H9 (cell line): ENCODE measurements at regions not wholly inside any gene's neighbourhood (a gene's known extent, or its start where the extent isn't known, plus 50 kb on each side); places are given as distances from the start of the nearest gene placed in this dataset.

Source experiments
- DNase-seq: peaks from one replicate; pipeline ENCODE4 v3.0.0-alpha.2; 2017
- H2AFZ ChIP-seq: one replicate; pipeline ENCODE4 v1.6.1; 2013; ENCODE audit warnings: mild to moderate bottlenecking, low read length, control low read depth, moderate library complexity
- H2AK5ac ChIP-seq: 2 replicates; pipeline ENCODE4 v1.6.1; 2013; ENCODE audit warnings: low read length, control low read depth, mixed read lengths; ENCODE audit not compliant: insufficient read length
- H2BK120ac ChIP-seq: one replicate; pipeline ENCODE4 v1.6.1; 2013; ENCODE audit warnings: low read depth, mild to moderate bottlenecking, low read length, control low read depth, inconsistent platforms; ENCODE audit not compliant: poor library complexity, severe bottlenecking
- H2BK12ac ChIP-seq: 2 replicates; pipeline ENCODE4 v1.6.1; 2013; ENCODE audit warnings: low read length, control low read depth, mixed read lengths, low read depth; ENCODE audit not compliant: insufficient read length
- H2BK15ac ChIP-seq: 2 replicates; pipeline ENCODE4 v1.6.1; 2013; ENCODE audit warnings: low read depth, low read length, control low read depth
- H2BK20ac ChIP-seq: one replicate; pipeline ENCODE4 v1.6.1; 2013; ENCODE audit warnings: low read depth, mild to moderate bottlenecking, low read length, control low read depth, inconsistent platforms; ENCODE audit not compliant: poor library complexity, severe bottlenecking
- H2BK5ac ChIP-seq: 2 replicates; pipeline ENCODE4 v1.6.1; 2013; ENCODE audit warnings: low read length, control low read depth, mixed read lengths; ENCODE audit not compliant: insufficient read length
- H3K14ac ChIP-seq: 2 replicates; pipeline ENCODE4 v1.6.1; 2013; ENCODE audit warnings: low read length, control low read depth; ENCODE audit not compliant: insufficient read depth
- H3K18ac ChIP-seq: 2 replicates; pipeline ENCODE4 v1.6.1; 2013; ENCODE audit warnings: low read depth, mild to moderate bottlenecking, mixed read lengths, low read length, control low read depth; ENCODE audit not compliant: insufficient read length
- H3K23ac ChIP-seq: 2 replicates; pipeline ENCODE4 v1.6.1; 2013; ENCODE audit warnings: low read length, control low read depth, mixed read lengths, low read depth; ENCODE audit not compliant: insufficient read length
- H3K23me2 ChIP-seq: 2 replicates; pipeline ENCODE4 v1.6.1; 2013; ENCODE audit warnings: low read depth, mild to moderate bottlenecking, mixed read lengths, low read length, control low read depth; ENCODE audit not compliant: insufficient read length, poor library complexity, severe bottlenecking
- H3K27ac ChIP-seq: 2 replicates; pipeline ENCODE4 v1.5.1; 2013; ENCODE audit warnings: low read length, control low read depth, mixed read lengths, low read depth; ENCODE audit not compliant: insufficient read length
- H3K27me3 ChIP-seq: 2 replicates; pipeline ENCODE4 v1.6.1; 2013; ENCODE audit warnings: low read length, control low read depth, inconsistent platforms; ENCODE audit not compliant: insufficient read depth
- H3K4ac ChIP-seq: 2 replicates; pipeline ENCODE4 v1.6.1; 2013; ENCODE audit warnings: low read depth, mild to moderate bottlenecking, control low read depth, inconsistent platforms, low read length, moderate library complexity
- H3K4me1 ChIP-seq: 2 replicates; pipeline ENCODE4 v1.6.1; 2013; ENCODE audit warnings: low read length, control low read depth, inconsistent platforms; ENCODE audit not compliant: insufficient read depth
- H3K4me2 ChIP-seq: 2 replicates; pipeline ENCODE4 v1.6.1; 2013; ENCODE audit warnings: low read length, control low read depth, mixed read lengths; ENCODE audit not compliant: insufficient read length, insufficient read depth
- H3K56ac ChIP-seq: 2 replicates; pipeline ENCODE4 v1.6.1; 2013; ENCODE audit warnings: low read depth, mild to moderate bottlenecking, mixed read lengths, low read length, control low read depth; ENCODE audit not compliant: insufficient read length
- H3K79me1 ChIP-seq: 2 replicates; pipeline ENCODE4 v1.6.1; 2013; ENCODE audit warnings: low read depth, mild to moderate bottlenecking, moderate library complexity, low read length, control low read depth, inconsistent platforms; ENCODE audit not compliant: insufficient read depth, poor library complexity, severe bottlenecking
- H3K79me2 ChIP-seq: 2 replicates; pipeline ENCODE4 v1.6.1; 2013; ENCODE audit warnings: low read length, control low read depth, inconsistent platforms; ENCODE audit not compliant: insufficient read depth
- H3K9ac ChIP-seq: 2 replicates; pipeline ENCODE4 v1.6.1; 2013; ENCODE audit warnings: low read length, control low read depth, mixed read lengths; ENCODE audit not compliant: insufficient read length; ENCODE audit errors: extremely low read depth
- H3K9me3 ChIP-seq: one replicate; pipeline ENCODE4 v1.6.1; 2013; ENCODE audit warnings: low read depth, low read length, inconsistent platforms; ENCODE audit not compliant: control insufficient read depth
- H3T11ph ChIP-seq: one replicate; pipeline ENCODE4 v1.6.1; 2013; ENCODE audit warnings: mild to moderate bottlenecking, low read length, control low read depth, inconsistent platforms
- H4K20me1 ChIP-seq: one replicate; pipeline ENCODE4 v1.6.1; 2013; ENCODE audit not compliant: control insufficient read depth, insufficient read length, insufficient read depth
- H4K5ac ChIP-seq: 2 replicates; pipeline ENCODE4 v1.6.1; 2013; ENCODE audit warnings: low read depth, mild to moderate bottlenecking, mixed read lengths, low read length, control low read depth; ENCODE audit not compliant: insufficient read length
- H4K8ac ChIP-seq: replicated peaks from 2 replicates; pipeline ENCODE4 v1.6.1; 2013; ENCODE audit warnings: low read length, control low read depth, mixed read lengths, low read depth; ENCODE audit not compliant: insufficient read length
- H4K91ac ChIP-seq: 2 replicates; pipeline ENCODE4 v1.6.1; 2013; ENCODE audit warnings: low read depth, mild to moderate bottlenecking, moderate library complexity, mixed read lengths, low read length, control low read depth; ENCODE audit not compliant: insufficient read length
- H3K27ac Mint-ChIP-seq, 3 experiments: 2 replicates in 2 of 3; 3 replicates in 1 of 3; pipeline ENCODE4 v1.8.0; 2020 to 2021; ENCODE audit warnings: mixed read lengths in 3 of 3, mild to moderate bottlenecking in 1 of 3, moderate library complexity in 1 of 3
- H3K27me3 Mint-ChIP-seq: 2 replicates; pipeline ENCODE4 v1.8.0; 2021; ENCODE audit warnings: low read depth, mild to moderate bottlenecking, moderate library complexity, mixed read lengths
- H3K36me3 Mint-ChIP-seq, 3 experiments: 2 replicates in 2 of 3; 3 replicates in 1 of 3; pipeline ENCODE4 v1.8.0; 2020 to 2021; ENCODE audit warnings: low read depth in 3 of 3, mixed read lengths in 3 of 3; ENCODE audit not compliant: insufficient read depth in 1 of 3
- H3K4me1 Mint-ChIP-seq, 2 experiments: 2 replicates each; pipeline ENCODE4 v1.8.0; 2020; ENCODE audit warnings: mixed read lengths in 2 of 2
- H3K4me3 Mint-ChIP-seq, 2 experiments: 2 replicates in 1 of 2; 3 replicates in 1 of 2; pipeline ENCODE4 v1.8.0; 2020 to 2021; ENCODE audit warnings: mild to moderate bottlenecking in 2 of 2, mixed read lengths in 2 of 2, moderate library complexity in 1 of 2
- H3K9me3 Mint-ChIP-seq, 2 experiments: 2 replicates in 1 of 2; 3 replicates in 1 of 2; pipeline ENCODE4 v1.8.0; 2020; ENCODE audit warnings: mild to moderate bottlenecking in 2 of 2, mixed read lengths in 2 of 2, moderate library complexity in 1 of 2
- WGBS: extraction: QIAGEN DNeasy Blood & Tissue Kit; methylation state at CpG from one replicate; pipeline ENCODE4 v1.1.7; 2013; ENCODE audit warnings: missing lambda C conversion rate, low lambda C conversion rate, mixed read lengths; ENCODE audit not compliant: insufficient read length; ENCODE audit errors: extremely low coverage; 5-methylcytosine and 5-hydroxymethylcytosine counted together
- TF ChIP-seq, protein P1 (sequence below): fragments of 200-600 bp; sonication (generic); conservative IDR thresholded peaks from 3 replicates; pipeline ENCODE4 v1.8.0; 2021; ENCODE audit warnings: antibody characterized with exemption, mild to moderate bottlenecking

DNA sequence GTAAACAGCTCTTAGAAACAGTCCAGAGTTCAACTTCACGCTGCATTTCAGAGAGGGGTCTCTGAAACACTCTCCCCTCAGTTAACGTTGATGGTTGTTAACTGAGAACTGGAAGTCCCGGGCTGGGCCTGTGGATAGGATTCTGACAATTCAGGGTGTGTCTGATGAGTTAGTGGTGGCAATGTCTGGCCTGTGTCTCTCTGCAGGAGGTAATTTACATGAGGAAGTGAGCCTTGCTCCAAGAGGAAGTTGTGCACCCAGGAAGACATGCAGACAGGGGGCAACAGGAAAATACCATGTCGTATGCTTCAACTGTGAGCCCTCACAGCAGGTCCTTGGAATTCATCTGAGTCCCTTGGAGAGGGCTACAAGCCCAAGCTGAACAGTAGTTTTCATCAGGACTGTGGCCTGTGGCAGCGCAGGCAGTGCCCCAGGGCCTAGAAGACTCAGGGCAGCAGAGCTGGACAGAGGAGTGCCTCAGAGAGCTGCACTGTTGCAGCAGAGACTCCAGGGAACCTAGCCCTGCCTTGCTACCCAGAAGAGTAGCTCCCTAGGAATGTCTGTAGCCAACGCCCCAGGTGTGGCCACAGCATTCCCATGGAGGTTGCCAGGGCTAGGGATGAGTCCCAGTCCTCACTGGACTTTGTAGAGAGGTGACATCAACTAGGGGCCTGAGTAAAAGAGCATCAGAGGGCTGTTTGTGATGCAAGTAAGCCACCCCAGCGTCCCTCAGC, 104.6 kb upstream of the SELENOK start:
- Histone ChIP-seq H3K18ac (no peak overlapping the region), H3K4ac (no peak overlapping the region), H3K9ac (no peak overlapping the region), H3K56ac (no peak overlapping the region), H4K20me1 (no peaks in the 10 kb centered on the region), H3K27ac (no peak overlapping the region), H4K8ac (no peak overlapping the region), H3K4me2 (no peak overlapping the region), H3K27me3 (no peaks in the 10 kb centered on the region), H3K23me2 (no peaks in the 10 kb centered on the region), H4K91ac (no peak overlapping the region), H2BK5ac (no peak overlapping the region), H2BK15ac (no peak overlapping the region), H4K5ac (no peak overlapping the region), H3K79me2 (no peaks in the 10 kb centered on the region), H2AK5ac (no peak overlapping the region), H2AFZ (no peak overlapping the region), H3K79me1 (no peaks in the 10 kb centered on the region), H3K14ac (no peak overlapping the region), H2BK20ac (no peak overlapping the region), H3T11ph (no peak overlapping the region), H2BK120ac (no peak overlapping the region), H2BK12ac (no peak overlapping the region), H3K4me1 (no peaks in the 10 kb centered on the region), H3K9me3 (no peaks in the 10 kb centered on the region), H3K23ac (no peak overlapping the region)
- DNase-seq = no peak
- Mint-ChIP-seq H3K36me3 (no peaks in the 10 kb centered on the region), H3K9me3 (no peaks in the 10 kb centered on the region), H3K27ac (no peak overlapping the region), H3K4me3 (no peak overlapping the region), H3K4me1 (peaks cover 5% of the 10 kb centered on the region in 2 experiments; a peak in 2 of 4 replicates), H3K27me3 (no peaks in the 10 kb centered on the region)
- TF ChIP-seq, protein P1, sequence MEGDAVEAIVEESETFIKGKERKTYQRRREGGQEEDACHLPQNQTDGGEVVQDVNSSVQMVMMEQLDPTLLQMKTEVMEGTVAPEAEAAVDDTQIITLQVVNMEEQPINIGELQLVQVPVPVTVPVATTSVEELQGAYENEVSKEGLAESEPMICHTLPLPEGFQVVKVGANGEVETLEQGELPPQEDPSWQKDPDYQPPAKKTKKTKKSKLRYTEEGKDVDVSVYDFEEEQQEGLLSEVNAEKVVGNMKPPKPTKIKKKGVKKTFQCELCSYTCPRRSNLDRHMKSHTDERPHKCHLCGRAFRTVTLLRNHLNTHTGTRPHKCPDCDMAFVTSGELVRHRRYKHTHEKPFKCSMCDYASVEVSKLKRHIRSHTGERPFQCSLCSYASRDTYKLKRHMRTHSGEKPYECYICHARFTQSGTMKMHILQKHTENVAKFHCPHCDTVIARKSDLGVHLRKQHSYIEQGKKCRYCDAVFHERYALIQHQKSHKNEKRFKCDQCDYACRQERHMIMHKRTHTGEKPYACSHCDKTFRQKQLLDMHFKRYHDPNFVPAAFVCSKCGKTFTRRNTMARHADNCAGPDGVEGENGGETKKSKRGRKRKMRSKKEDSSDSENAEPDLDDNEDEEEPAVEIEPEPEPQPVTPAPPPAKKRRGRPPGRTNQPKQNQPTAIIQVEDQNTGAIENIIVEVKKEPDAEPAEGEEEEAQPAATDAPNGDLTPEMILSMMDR = no peak
- no CpG with 5 or more reads among the region's 7 CpGs for WGBS
